NCI-H510A treated with DMSO at 0.1 percent for 48 hours (cell line): ENCODE measurements at regions not wholly inside any gene's neighbourhood (a gene's known extent, or its start where the extent isn't known, plus 50 kb on each side); places are given as distances from the start of the nearest gene placed in this dataset.
"Not testable (repeated sequence)": the region's sequence is repeated elsewhere in the genome, so short reads cannot be mapped to it uniquely, and the experiment has no call there.

ENCODE experiments used
- DNase-seq: peaks from one replicate; lab custom pipeline; 2025; lab: John Stamatoyannopoulos, UW

DNA sequence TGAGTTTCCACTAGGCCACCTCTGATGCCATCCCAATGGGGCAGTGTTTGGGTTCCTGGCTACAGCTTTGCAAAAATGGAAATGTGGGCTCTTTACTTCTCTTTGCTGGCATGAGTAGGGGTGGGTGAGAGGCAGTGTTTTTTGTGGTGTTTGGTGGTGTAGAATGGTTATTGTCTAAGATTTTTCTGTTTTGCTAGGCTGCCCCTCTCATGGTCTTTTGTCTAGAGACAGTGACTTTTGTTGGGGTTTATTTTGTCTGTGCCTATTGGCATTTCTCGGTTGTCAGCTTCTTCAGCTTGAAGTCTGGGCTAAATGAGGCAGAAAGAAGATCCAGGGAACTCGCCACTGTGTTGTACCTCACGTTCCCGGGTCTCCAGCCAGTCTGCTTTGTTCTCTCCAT lies 112.1 kb downstream of the CENPF start:
- no peak for DNase-seq

- DNase-seq, result peak; percentile 7
Measured at GRCh38 chr1:214717351-214717750, 114.4 kb downstream of the CENPF start.

- no peak for DNase-seq
Measured at GRCh38 chr1:214718724-214719123, 115.7 kb downstream of the CENPF start.

- no peak for DNase-seq
Measured at GRCh38 chr1:214719207-214719606, 116.2 kb downstream of the CENPF start.

DNA sequence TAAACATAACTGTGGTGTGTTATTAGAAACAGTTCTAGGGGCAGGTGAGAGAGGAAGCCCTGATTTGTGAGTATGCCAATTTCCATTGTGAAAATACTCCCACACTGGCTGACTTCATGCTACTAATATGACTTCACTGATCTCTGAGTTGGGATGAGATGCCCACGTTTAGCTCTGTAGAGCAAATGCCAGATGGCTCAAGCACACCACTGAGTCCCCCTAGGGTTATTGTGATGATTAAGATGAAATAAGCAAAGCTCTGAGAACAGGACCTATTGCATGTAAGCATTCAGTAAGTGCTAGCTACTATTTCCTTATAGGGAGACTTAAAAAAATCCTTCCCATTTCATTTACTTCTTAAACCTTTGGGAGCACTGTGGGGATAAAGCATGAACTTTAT lies 117.6 kb downstream of the CENPF start:
- no peak for DNase-seq

DNA sequence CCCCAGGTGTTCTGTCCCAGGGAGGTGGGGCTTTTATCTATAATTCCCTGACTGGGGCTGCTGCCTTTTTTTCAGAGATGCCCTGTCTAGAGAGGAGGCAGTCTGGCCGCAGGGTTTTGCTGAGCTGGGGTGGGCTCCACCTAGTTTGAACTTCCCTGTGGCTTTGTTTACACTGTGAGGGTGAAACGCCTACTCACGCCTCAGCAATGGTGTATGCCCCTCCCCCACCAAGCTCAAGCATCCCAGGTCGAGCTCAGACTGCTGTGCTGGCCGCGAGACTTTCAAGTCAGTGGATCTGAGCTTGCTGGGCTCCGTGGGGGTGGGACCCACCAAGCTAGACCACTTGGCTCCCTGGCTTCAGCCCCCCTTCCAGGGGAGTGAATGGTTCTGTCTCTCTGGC lies 124.3 kb downstream of the CENPF start:
- no peak for DNase-seq

GRCh38 chr1:214739621-214740238 lies 136.7 kb downstream of the CENPF start:
- DNase-seq, result no peak

DNA sequence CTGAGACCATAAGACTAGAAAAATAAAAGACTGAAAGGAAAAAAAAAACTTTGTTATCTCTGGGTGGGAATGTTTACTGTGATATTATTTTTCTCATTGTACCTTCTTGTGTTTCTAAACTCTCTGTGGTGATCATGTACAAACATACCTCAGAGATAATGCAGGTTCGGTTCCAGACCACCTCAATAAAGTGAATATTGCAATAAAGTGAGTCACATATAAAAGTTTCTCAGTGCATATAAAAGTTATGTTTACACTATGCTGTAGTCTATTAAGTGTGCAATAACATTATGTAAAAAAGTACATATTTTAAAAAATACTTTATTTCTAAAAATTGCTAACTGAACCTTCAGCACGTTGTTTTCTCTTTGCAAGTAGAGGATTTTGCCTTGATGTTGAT lies 137.5 kb downstream of the CENPF start:
- no peak for DNase-seq

DNA sequence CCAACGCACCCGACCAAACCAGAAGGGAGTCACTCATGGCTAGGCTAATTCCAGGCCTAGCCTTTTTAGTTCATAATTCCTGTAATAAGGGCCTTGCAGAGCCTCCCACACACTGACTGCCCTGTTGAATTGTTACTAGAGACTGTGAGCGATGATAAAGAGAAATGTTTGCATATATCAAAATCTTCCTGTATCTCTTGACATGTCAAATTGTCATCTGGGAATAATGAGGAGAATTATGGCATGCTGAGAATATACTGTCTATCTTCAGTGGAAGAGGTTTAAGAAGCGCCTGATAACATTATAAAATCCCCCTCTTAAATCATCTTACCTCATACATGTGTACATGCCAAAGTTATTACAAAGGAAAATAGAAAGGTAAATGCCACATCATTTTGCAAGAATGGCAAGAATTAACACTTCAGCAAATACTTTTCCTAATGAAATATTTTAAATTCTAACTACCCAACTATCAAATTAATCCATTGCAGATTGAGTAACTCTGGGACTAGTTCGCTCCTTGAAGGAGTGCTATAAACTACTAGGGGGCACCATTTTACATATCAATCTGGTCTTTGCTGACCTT lies 144.1 kb downstream of the CENPF start:
- no peak for DNase-seq

DNA sequence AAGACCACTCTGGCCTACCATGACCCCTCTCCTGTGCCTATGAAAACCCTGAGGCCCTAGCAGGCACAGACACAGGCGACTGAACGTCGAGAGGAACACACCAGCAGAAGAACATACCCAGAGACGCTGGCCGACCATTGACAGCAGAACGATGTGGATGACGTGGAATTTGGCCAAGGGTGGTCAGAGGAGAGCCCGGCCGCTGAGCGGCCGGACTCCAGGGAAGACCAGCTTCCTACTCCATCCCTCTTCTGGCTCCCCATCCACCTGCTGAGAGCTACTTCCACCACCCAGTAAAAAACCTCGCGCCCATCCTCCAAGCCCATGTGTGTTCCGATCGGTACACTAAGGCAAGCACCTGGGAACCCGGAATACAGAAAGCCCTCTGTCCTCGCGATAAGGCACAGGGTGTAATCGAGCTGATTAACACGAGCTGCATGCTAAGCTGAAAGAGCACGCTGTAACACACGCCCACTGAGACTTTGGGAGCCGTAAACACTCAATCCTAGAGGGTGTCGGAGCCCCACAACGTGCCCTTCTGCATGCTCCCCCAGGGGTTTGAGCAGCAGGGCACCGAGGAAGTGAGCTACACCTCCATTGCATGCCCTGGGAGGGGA lies 150.3 kb downstream of the CENPF start:
- no peak for DNase-seq

DNA sequence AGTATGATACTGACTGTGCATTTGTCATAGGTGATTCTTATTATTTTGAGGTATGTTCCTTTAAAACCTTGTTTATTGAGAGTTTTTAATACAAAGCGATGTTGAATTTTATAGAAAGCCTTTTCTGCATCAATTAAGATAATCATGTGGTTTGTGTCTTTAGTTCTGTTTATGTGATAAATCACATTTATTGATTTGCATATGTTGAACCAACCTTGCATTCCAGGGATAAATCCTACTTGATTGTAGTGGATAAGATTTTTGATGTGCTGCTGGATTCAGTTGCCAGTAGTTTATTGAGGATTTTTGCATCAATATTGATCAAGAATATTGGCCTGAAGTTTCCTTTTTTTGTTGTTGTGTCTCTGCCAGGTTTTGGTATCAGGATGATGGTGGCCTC lies 158.0 kb downstream of the CENPF start:
- DNase-seq, result no peak

- DNase-seq, result no peak
Measured at GRCh38 chr1:214762902-214763301, 159.9 kb downstream of the CENPF start.

DNA sequence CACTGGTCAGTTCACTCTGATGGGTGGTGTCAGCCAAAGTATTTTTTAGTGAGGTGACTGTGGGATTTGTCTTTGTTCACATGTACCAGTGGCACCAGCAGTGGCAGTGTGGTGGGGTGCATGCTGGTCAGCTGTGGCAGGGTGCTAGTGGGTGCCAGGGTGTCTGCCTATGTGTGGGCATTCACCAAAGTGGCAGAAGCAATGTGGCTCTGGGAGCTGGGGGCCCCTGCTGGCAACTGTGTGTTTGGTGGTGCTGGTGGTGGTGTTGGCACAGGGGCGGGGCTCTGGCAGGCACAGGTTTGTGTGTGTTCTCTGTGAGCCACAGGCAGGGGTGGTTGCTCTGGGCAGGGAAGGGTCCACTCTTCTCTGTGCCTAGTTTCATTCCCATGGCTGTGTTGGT lies 161.5 kb downstream of the CENPF start:
- DNase-seq, result no peak

GRCh38 chr1:214767221-214767620 lies 164.2 kb downstream of the CENPF start:
- DNase-seq, result no peak

GRCh38 chr1:214769666-214770065 lies 166.7 kb downstream of the CENPF start:
- not testable (repeated sequence) for DNase-seq

GRCh38 chr1:214777364-214777763 lies 174.4 kb downstream of the CENPF start:
- DNase-seq, result no peak

DNA sequence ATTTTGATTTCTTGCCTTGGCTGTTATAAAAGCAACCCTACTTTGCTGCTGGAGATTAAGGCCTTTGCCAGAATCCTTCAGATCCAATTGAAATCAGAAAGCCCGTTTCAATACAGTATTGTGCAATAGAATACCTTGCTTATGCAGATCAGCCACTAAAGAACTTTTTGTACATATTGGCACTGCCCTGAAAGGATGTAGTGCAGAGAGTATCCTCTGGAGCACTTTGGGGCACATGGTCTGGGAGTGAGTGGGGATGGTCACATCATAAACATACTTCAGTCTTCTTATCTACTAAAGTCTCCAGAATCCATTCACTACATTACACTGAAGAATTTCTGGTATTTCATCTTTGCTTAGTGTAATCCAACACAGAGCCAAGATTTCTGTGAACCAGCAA lies 189.0 kb downstream of the CENPF start:
- DNase-seq, result no peak

DNA sequence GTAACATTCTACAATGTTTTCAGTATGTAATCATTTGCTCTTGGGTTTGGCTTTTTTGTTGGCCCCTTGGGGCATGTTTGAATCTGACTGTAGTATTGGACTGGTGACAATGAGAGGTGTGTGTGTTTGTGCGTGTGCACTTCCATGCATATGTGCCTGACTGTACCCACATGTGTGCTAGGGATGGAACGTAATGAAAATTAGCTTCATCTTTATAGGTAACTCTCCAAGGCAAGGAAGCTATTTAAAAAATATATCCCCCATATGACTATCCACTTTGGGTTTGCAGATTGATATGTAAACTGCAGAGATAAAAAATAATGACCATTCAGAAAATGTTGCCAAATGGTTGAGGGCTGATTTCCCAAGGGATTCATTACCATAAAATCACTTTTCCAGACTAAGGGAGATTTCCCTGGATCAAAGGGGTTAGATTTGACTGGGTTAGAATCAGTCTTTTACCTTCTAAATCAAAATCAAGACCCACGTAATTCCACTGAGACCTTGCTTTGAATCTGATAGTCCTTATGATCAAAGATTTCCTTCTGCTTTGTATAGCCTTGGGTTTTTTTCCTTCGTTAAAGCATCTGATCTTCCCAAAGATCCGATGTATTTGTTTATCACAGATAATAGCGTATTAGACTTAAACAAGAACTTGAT lies 189.7 kb downstream of the CENPF start:
- DNase-seq, result no peak

DNA sequence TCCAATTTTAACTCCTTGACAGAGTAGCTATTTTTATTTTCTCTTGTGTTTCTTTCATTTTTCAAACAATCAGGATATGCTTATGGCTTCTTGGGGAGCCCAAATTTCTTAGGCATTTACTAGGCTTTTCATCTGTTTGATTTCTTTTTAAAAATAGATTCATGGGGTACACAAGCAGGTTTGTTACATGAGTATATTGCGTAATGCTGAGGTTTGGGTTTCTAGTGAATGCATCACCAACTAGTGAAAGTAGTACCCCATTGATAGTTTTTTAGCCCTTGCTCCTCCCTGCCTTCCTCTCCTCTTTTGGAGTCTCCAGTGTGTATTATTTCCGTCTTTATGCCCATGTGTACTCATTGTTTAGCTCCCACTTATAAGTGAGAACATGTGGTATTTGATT lies 190.7 kb downstream of the CENPF start:
- DNase-seq, result no peak

- DNase-seq, result no peak
Measured at GRCh38 chr1:214801191-214801590, 198.2 kb downstream of the CENPF start.

DNA sequence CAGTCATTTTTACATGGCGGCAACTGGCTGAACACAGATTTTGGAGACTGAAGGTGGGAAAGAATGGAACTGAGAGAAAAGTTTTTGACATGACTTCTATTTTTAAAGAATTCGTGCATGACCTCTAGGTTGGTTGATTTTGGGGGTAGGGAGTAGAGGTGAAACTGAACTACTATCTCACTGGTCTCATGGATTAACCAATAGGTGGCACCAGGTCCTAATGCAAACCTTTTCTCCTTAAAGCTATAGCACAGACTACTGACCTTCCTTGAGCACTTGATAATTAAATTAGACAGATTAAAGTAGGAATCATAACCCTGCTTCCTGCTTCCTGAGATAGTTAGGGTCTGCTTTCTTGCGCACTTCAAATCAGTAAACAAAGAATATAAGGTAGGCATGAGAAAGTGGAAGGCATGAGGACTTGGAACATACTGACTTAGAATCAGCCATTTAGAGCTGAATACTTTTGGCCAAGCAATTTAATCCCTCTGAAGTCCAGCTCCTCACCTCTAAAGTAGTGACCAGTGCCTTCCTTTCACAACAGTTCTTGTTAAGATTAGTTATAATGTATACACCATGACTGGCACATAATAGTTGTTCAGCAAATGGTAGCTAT lies 206.0 kb downstream of the CENPF start:
- DNase-seq, result no peak

GRCh38 chr1:214816603-214817002 lies 213.6 kb downstream of the CENPF start:
- no peak for DNase-seq
